H1 (cell line): ENCODE measurements at regions not wholly inside any gene's neighbourhood (a gene's known extent, or its start where the extent isn't known, plus 50 kb on each side); places are given as distances from the start of the nearest gene placed in this dataset.

Experiments
- EP300 ChIP-seq, 2 experiments: IDR thresholded peaks; 1 replicate in 1 of 2; 2 replicates in 1 of 2; pipeline ENCODE4 v1.6.1; 2011 to 2012; ENCODE audit warnings: low read depth in 2 of 2, low read length in 2 of 2, mild to moderate bottlenecking in 2 of 2, borderline replicate concordance in 1 of 2, inconsistent platforms in 1 of 2, moderate library complexity in 1 of 2
- KDM1A ChIP-seq: fragments of 200-600, 300-600 bp; sonication (generic); IDR thresholded peaks from 2 replicates; pipeline ENCODE4 v1.7.1; 2016; ENCODE audit warnings: mild to moderate bottlenecking, low read length, borderline replicate concordance
- RXRA ChIP-seq: IDR thresholded peaks from 2 replicates; pipeline ENCODE4 v1.6.1; 2011; ENCODE audit warnings: low read depth, mild to moderate bottlenecking, low read length, moderate library complexity; ENCODE audit not compliant: insufficient read depth
- TF ChIP-seq, protein P1 (sequence below), 3 experiments: IDR thresholded peaks; 1 replicate in 2 of 3; 2 replicates in 1 of 3; pipeline versions ENCODE4 v1.5.1 to v1.6.1; 2011; ENCODE audit warnings: low read length in 3 of 3, mild to moderate bottlenecking in 3 of 3, inconsistent platforms in 2 of 3, low read depth in 1 of 3, moderate library complexity in 1 of 3; ENCODE audit not compliant: insufficient read depth in 1 of 3; ENCODE audit errors: control extremely low read depth in 1 of 3

- TF ChIP-seq, protein P1, sequence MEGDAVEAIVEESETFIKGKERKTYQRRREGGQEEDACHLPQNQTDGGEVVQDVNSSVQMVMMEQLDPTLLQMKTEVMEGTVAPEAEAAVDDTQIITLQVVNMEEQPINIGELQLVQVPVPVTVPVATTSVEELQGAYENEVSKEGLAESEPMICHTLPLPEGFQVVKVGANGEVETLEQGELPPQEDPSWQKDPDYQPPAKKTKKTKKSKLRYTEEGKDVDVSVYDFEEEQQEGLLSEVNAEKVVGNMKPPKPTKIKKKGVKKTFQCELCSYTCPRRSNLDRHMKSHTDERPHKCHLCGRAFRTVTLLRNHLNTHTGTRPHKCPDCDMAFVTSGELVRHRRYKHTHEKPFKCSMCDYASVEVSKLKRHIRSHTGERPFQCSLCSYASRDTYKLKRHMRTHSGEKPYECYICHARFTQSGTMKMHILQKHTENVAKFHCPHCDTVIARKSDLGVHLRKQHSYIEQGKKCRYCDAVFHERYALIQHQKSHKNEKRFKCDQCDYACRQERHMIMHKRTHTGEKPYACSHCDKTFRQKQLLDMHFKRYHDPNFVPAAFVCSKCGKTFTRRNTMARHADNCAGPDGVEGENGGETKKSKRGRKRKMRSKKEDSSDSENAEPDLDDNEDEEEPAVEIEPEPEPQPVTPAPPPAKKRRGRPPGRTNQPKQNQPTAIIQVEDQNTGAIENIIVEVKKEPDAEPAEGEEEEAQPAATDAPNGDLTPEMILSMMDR (IDR thresholded peaks at IDR 0.05; ENCODE audit: control extremely low read depth in 1 of 3, insufficient read depth in 1 of 3, low read depth in 1 of 3, low read length in 3 of 3): no peak
- TF ChIP-seq KDM1A (no peak), RXRA (no peak), EP300 (IDR thresholded peaks at IDR 0.05; ENCODE audit: borderline replicate concordance in 1 of 2, low read depth in 2 of 2, low read length in 2 of 2) (no peak)
Measured at GRCh38 chr10:44466236-44466635, 81.3 kb upstream of the CXCL12 start.
